Activated CD4-positive, alpha-beta T cell treated with anti-CD3 and anti-CD28 coated beads for 36 hours (primary cell): ENCODE measurements at regions not wholly inside any gene's neighbourhood (a gene's known extent, or its start where the extent isn't known, plus 50 kb on each side); places are given as distances from the start of the nearest gene placed in this dataset.

Experiments
- ATAC-seq: fragments of 200-7000 bp; cut with Tn5 transposase; one replicate; pipeline ENCODE4 v1.10.0; 2021; ENCODE audit warnings: mild to moderate bottlenecking, moderate library complexity
- CTCF ChIA-PET: fragments of 350-600 bp; sonication (Branson Sonifier 250); formaldehyde crosslinking; loops from one replicate; lab custom pipeline; 2021; ENCODE audit warnings: antibody characterized with exemption; lab: Charles Lee
- POLR2A ChIA-PET: fragments of 350-600 bp; sonication (Branson Sonifier 250); formaldehyde crosslinking; loops from one replicate; lab custom pipeline; 2021; ENCODE audit warnings: antibody characterized with exemption, inconsistent platforms; lab: Charles Lee
- DNase-seq: peaks from one replicate; pipeline ENCODE4 v3.0.0-alpha.2; 2020
- H3K27ac Mint-ChIP-seq: one replicate; pipeline ENCODE4 v1.8.0; 2021; ENCODE audit warnings: mixed read lengths
- H3K27me3 Mint-ChIP-seq: one replicate; pipeline ENCODE4 v1.8.0; 2021; ENCODE audit warnings: mixed read lengths
- H3K36me3 Mint-ChIP-seq: one replicate; pipeline ENCODE4 v1.8.0; 2021; ENCODE audit warnings: low read depth, mixed read lengths
- H3K4me1 Mint-ChIP-seq: one replicate; pipeline ENCODE4 v1.8.0; 2021; ENCODE audit warnings: mixed read lengths
- H3K4me3 Mint-ChIP-seq: one replicate; pipeline ENCODE4 v1.8.0; 2021; ENCODE audit warnings: mild to moderate bottlenecking, moderate library complexity, mixed read lengths
- H3K9me3 Mint-ChIP-seq: one replicate; pipeline ENCODE4 v1.8.0; 2021; ENCODE audit warnings: low read depth, mixed read lengths
- intact Hi-C, 2 experiments: fragments of 100-400 bp; cut with DNase I in 1 of 2; cut with micrococcal nuclease in 1 of 2; formaldehyde crosslinking; loops; one replicate each; pipeline versions ENCODE4 v1.14.2 to v1.15.1; 2022 to 2024; cut with DNase I, micrococcal nuclease

DNA sequence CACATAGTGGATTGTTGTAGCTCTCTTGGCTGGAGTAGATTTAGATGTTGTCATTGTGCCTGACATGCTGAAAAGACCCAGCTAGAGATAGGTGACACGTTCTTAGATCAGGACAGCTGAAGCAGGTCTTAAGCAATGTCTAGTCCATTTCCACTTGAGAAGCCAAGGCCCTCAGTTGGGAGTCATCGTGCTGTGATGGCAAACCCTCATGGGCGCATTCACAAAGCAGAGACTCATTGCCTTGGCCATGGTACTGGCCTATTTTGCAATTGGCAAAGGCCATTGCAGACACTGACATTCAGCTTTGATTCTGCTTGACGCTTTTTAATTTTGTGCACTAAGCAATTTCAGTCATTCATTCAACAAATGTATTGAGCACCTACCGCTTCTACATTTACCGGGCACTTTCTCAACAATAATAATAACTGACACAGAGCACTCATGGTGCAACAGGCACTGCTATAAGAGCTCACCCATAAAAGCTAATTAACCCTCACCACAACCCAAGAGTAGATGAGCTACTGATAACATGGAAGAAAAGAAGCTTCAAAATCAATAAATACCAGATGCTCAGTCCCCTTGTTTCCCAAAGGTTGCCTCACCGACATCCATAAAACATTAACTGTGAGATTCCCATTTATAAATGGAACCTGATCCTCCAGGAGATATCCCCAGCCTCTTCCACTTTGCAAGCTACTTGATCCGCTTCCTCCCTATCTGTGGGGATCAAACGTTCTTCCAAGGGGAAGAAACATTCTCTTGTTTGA lies 200.1 kb downstream of the TLE3 start:
- no peak for ATAC-seq
- ChIA-PET CTCF (interaction anchor here (1.0 to 1.2 kb wide), 2 partner anchors 10 to 14 kb away, joined by 3 read pairs; no protein-coding TSS in a partner anchor), POLR2A (no interaction called here)

GRCh38 chr15:69898243-69898642 lies 199.5 kb downstream of the TLE3 start:
- CTCF ChIA-PET: interaction anchor here (1.2 kb wide), 1 partner anchor 9 kb away, joined by 3 read pairs; no protein-coding TSS in a partner anchor
- Mint-ChIP-seq H3K36me3 (no peaks in the 10 kb centered on the region), H3K27ac (no peak overlapping the region), H3K4me1 (no peaks in the 10 kb centered on the region), H3K9me3 (no peaks in the 10 kb centered on the region), H3K4me3 (no peak overlapping the region), H3K27me3 (peaks cover 16% of the 10 kb centered on the region)
- ATAC-seq (no peak), DNase-seq (no peak)
- intact Hi-C loops: no loop called here
- POLR2A ChIA-PET: no interaction called here

More for the DNA sequence above, 200.1 kb downstream of the TLE3 start:
- DNase-seq: no peak
- no peaks in the 10 kb centered on the region for H3K36me3 Mint-ChIP-seq
- H3K27ac Mint-ChIP-seq: no peak overlapping the region
- H3K9me3 Mint-ChIP-seq: no peaks in the 10 kb centered on the region
- no peaks in the 10 kb centered on the region for H3K4me1 Mint-ChIP-seq
- no peak overlapping the region for H3K4me3 Mint-ChIP-seq
- peaks cover 16% of the 10 kb centered on the region for H3K27me3 Mint-ChIP-seq
- intact Hi-C loops: no loop called here

DNA sequence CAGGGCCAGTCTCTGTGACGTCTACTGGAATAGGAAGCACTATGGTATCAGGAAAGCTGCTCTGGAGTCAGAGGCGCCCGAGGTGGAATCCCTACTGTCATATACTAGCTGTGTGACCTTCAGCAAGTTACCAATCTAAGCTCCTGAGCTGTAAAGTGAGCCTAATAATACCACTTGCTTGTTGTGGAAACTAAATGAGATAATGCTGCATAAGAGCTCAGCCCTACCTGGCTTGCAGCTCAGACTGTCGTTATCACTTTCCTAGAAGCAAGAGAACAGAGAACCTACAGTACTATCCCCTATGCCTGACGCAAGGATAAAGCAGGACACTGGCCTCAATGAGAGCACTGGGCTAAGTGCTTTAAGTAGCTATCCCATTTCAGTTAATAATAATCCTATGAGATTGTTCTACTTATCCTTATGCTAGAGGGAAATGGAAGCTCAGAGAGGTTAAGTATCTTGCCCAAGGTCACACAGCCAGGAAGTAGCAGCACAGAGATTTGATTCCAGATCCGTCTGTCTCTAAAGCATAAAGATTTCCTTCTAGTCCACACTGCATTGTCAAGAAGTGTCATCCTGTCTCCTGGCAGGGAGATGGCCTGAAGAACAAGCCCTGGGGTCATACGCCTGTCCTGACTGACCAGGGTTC lies 195.2 kb downstream of the TLE3 start:
- ChIA-PET POLR2A (no interaction called here), CTCF (no interaction called here)
- Mint-ChIP-seq H3K4me1 (no peaks in the 10 kb centered on the region), H3K27me3 (peaks cover 1% of the 10 kb centered on the region), H3K36me3 (no peaks in the 10 kb centered on the region), H3K9me3 (no peaks in the 10 kb centered on the region), H3K27ac (no peak overlapping the region), H3K4me3 (no peak overlapping the region)
- DNase-seq: no peak
- intact Hi-C loops: no loop called here
- ATAC-seq: no peak

- no peaks in the 10 kb centered on the region for H3K27me3 Mint-ChIP-seq
Observed at GRCh38 chr15:69903470-69904469, 193.9 kb downstream of the TLE3 start.

GRCh38 chr15:69906256-69907185 lies 191.2 kb downstream of the TLE3 start:
- Mint-ChIP-seq H3K27me3 (no peaks in the 10 kb centered on the region), H3K4me3 (no peak overlapping the region), H3K4me1 (no peaks in the 10 kb centered on the region), H3K27ac (no peak overlapping the region), H3K9me3 (no peaks in the 10 kb centered on the region), H3K36me3 (no peaks in the 10 kb centered on the region)
- DNase-seq: no peak
- ChIA-PET CTCF (no interaction called here), POLR2A (no interaction called here)
- ATAC-seq: no peak
- intact Hi-C loops: no loop called here

More at GRCh38 chr15:69903470-69904469, 193.9 kb downstream of the TLE3 start:
- no peaks in the 10 kb centered on the region for H3K4me1 Mint-ChIP-seq
- no peaks in the 10 kb centered on the region for H3K36me3 Mint-ChIP-seq
- H3K9me3 Mint-ChIP-seq: no peaks in the 10 kb centered on the region
- intact Hi-C loops: no loop called here
- H3K4me3 Mint-ChIP-seq: no peak overlapping the region
- POLR2A ChIA-PET: interaction anchor here (0.6 kb wide), 2 partner anchors 448 to 1079 kb away, joined by 3 to 4 read pairs; no protein-coding TSS in a partner anchor
- no peak for ATAC-seq
- CTCF ChIA-PET: interaction anchor here (0.6 kb wide), 2 partner anchors 350 to 585 kb away, joined by 3 to 4 read pairs; no protein-coding TSS in a partner anchor
- no peak overlapping the region for H3K27ac Mint-ChIP-seq
- no peak for DNase-seq

DNA sequence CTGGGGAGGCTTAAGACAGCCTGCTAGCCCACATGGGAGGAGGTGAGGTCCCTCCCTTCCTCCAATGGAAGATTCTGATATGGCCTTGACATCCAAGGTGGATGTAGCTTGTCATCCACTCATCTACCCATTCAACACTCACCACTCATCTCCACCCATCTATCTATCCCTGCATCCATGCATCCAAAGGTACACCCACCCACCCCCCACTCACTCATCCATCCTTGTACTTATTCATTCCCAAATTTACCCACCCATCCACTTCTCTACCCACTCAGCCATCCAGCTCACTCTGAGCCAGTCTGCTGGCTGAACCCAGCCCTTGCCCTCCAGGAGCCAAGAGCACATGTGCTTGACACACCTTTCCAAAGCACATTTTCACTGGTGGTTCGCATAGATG lies 189.7 kb downstream of the TLE3 start:
- Mint-ChIP-seq H3K9me3 (no peaks in the 10 kb centered on the region), H3K36me3 (no peaks in the 10 kb centered on the region), H3K4me1 (no peaks in the 10 kb centered on the region), H3K4me3 (no peak overlapping the region), H3K27ac (no peak overlapping the region), H3K27me3 (no peaks in the 10 kb centered on the region)
- ChIA-PET CTCF (interaction anchor here (0.8 kb wide), 1 partner anchor 10 kb away, joined by 3 read pairs; no protein-coding TSS in a partner anchor), POLR2A (interaction anchor here (0.6 to 0.7 kb wide), 2 partner anchors 116 to 1184 kb away, joined by 3 to 6 read pairs; no protein-coding TSS in a partner anchor)
- no peak for ATAC-seq
- DNase-seq: no peak
- intact Hi-C loops: no loop called here

- ATAC-seq (no peak), DNase-seq (no peak)
- H3K36me3 Mint-ChIP-seq: no peaks in the 10 kb centered on the region
- H3K4me3 Mint-ChIP-seq: no peak overlapping the region
- H3K9me3 Mint-ChIP-seq: no peaks in the 10 kb centered on the region
- POLR2A ChIA-PET: no interaction called here
- H3K4me1 Mint-ChIP-seq: no peaks in the 10 kb centered on the region
- intact Hi-C loops: no loop called here
- CTCF ChIA-PET: no interaction called here
- H3K27ac Mint-ChIP-seq: no peak overlapping the region
- no peaks in the 10 kb centered on the region for H3K27me3 Mint-ChIP-seq
Observed at GRCh38 chr15:69908590-69909420, 188.9 kb downstream of the TLE3 start.

GRCh38 chr15:69909719-69910444 lies 187.8 kb downstream of the TLE3 start:
- intact Hi-C loops: no loop called here
- H3K4me3 Mint-ChIP-seq: no peak overlapping the region
- no peaks in the 10 kb centered on the region for H3K4me1 Mint-ChIP-seq
- ATAC-seq (no peak), DNase-seq (no peak)
- no peak overlapping the region for H3K27ac Mint-ChIP-seq
- POLR2A ChIA-PET: no interaction called here
- no peaks in the 10 kb centered on the region for H3K9me3 Mint-ChIP-seq
- CTCF ChIA-PET: interaction anchor here (0.6 kb wide), 1 partner anchor 1317 kb away, joined by 3 read pairs; no protein-coding TSS in a partner anchor
- H3K36me3 Mint-ChIP-seq: no peaks in the 10 kb centered on the region
- no peaks in the 10 kb centered on the region for H3K27me3 Mint-ChIP-seq

DNA sequence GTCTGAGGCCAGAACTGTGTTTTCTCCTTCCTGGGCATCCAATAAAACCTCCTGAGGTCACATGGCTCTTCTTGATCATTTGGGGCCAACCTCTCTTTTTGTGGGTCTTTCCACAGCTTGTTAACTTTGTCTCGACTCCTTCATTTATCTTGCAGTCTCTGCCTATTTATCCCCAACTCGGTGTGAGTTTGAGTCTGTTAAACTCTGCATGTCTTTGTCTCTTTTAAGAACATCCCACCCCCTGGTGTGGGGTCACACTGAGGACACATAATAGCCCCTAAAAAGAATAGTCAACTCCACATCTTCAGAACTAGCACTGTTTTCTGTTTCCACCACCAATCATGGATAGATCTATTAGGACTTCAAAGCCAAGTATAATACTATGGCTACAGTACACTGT lies 187.2 kb downstream of the TLE3 start:
- Mint-ChIP-seq H3K27me3 (no peaks in the 10 kb centered on the region), H3K36me3 (no peaks in the 10 kb centered on the region), H3K9me3 (no peaks in the 10 kb centered on the region), H3K4me3 (no peak overlapping the region), H3K27ac (no peak overlapping the region), H3K4me1 (no peaks in the 10 kb centered on the region)
- ChIA-PET POLR2A (no interaction called here), CTCF (interaction anchor here (0.6 kb wide), 1 partner anchor 1316 kb away, joined by 3 read pairs; no protein-coding TSS in a partner anchor)
- DNase-seq (no peak), ATAC-seq (no peak)
- intact Hi-C loops: no loop called here
